HUDEP-2 (cell line): ENCODE measurements at regions not wholly inside any gene's neighbourhood (a gene's known extent, or its start where the extent isn't known, plus 50 kb on each side); places are given as distances from the start of the nearest gene placed in this dataset.
"Not testable (repeated sequence)": the region's sequence is repeated elsewhere in the genome, so short reads cannot be mapped to it uniquely, and the experiment has no call there.

ENCODE experiments used
- DNase-seq, 76 experiments: peaks; one replicate each; lab custom pipeline; 2025; ENCODE audit not compliant: unreplicated experiment in 76 of 76; lab: John Stamatoyannopoulos, UW

- no peak for DNase-seq
Observed at GRCh38 chr3:161893972-161894371, 397.4 kb downstream of the OTOL1 start.

- no peak for DNase-seq
Observed at GRCh38 chr3:161894657-161895056, 398.0 kb downstream of the OTOL1 start.

- DNase-seq, result no peak
Observed at GRCh38 chr3:161905520-161906132, 409.0 kb downstream of the OTOL1 start.

GRCh38 chr3:161913786-161914389, 417.3 kb downstream of the OTOL1 start:
- DNase-seq, result no peak

- DNase-seq, result peak in 2 of 76 experiments; percentile 1
Observed at GRCh38 chr3:161914703-161915417, 418.3 kb downstream of the OTOL1 start.

- DNase-seq, result no peak
Observed at GRCh38 chr3:161915418-161915750, 418.8 kb downstream of the OTOL1 start.

GRCh38 chr3:161920196-161920595, 423.6 kb downstream of the OTOL1 start:
- DNase-seq, result no peak

GRCh38 chr3:161925749-161926360, 429.2 kb downstream of the OTOL1 start:
- no peak for DNase-seq

- no peak for DNase-seq
Observed at GRCh38 chr3:161927131-161927530, 430.5 kb downstream of the OTOL1 start.

GRCh38 chr3:161939918-161940620, 443.5 kb downstream of the OTOL1 start:
- no peak for DNase-seq

- no peak for DNase-seq
Observed at GRCh38 chr3:161940621-161940965, 444.0 kb downstream of the OTOL1 start.

- no peak for DNase-seq
Observed at GRCh38 chr3:161941891-161942290, 445.3 kb downstream of the OTOL1 start.

GRCh38 chr3:161943801-161944345, 447.3 kb downstream of the OTOL1 start:
- DNase-seq, result not testable (repeated sequence)

GRCh38 chr3:161946443-161946960, 449.9 kb downstream of the OTOL1 start:
- no peak for DNase-seq

GRCh38 chr3:161950318-161950868, 453.8 kb downstream of the OTOL1 start:
- DNase-seq, result no peak

- DNase-seq, result no peak
Observed at GRCh38 chr3:161957467-161957866, 460.9 kb downstream of the OTOL1 start.

- DNase-seq, result no peak
Observed at GRCh38 chr3:161964857-161965256, 468.2 kb downstream of the OTOL1 start.

GRCh38 chr3:161969867-161970266, 473.3 kb downstream of the OTOL1 start:
- DNase-seq, result no peak

- no peak for DNase-seq
Observed at GRCh38 chr3:161975201-161975600, 478.6 kb downstream of the OTOL1 start.

- DNase-seq, result no peak
Observed at GRCh38 chr3:161977063-161977462, 480.5 kb downstream of the OTOL1 start.
